ACHN (cell line): ENCODE measurements at regions not wholly inside any gene's neighbourhood (a gene's known extent, or its start where the extent isn't known, plus 50 kb on each side); places are given as distances from the start of the nearest gene placed in this dataset.

ENCODE experiments used
- DNase-seq: peaks from one replicate; pipeline ENCODE4 v3.0.0-alpha.2; 2015
- in situ Hi-C: cut with HindIII; loops from 2 replicates; pipeline ENCODE4 v1.10.0; 2017; ENCODE audit warnings: low sequenced_read_pairs, low pct_ligation_motif_present, low pct_unique_long_range_greater_than_20kb

DNA sequence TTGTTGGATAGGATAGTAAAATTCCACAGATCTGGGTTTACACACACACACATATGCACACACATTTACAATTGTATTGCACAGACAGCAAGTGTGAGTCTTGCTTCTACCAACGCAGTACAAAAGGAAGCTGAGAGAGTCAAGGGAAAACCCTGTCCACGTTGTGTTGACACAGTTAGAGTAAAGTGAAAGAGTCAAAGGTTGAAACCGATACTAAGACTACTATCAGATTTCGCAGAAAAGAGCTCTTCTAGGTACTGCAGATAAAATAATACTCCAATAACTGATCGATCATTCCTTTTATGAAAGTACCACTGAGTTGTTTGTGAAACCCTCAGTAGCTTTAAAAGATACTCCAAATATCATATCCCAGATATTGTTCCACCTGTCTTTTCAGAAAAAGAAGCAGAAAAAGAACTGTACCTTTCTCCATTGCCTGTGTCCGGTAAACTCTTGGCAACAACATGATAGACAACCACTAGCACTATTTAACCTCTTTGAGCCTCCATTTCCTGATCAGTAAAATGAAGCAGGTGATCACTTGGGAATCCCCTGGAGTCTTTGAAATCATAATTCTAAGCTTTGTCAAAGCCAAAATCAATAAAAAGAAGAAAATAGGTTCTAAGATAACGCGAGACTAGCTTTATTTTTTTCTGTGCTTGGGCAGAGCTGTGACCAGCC, 224.6 kb upstream of the FOXN3 start:
- no peak for DNase-seq
- in situ Hi-C loops, result no loop called here

GRCh38 chr14:89640141-89640540, 223.1 kb upstream of the FOXN3 start:
- in situ Hi-C loops, result no loop called here

GRCh38 chr14:89639687-89640086, 222.7 kb upstream of the FOXN3 start:
- in situ Hi-C loops, result no loop called here
- DNase-seq, result no peak

More at GRCh38 chr14:89640141-89640540, 223.1 kb upstream of the FOXN3 start:
- DNase-seq, result no peak

DNA sequence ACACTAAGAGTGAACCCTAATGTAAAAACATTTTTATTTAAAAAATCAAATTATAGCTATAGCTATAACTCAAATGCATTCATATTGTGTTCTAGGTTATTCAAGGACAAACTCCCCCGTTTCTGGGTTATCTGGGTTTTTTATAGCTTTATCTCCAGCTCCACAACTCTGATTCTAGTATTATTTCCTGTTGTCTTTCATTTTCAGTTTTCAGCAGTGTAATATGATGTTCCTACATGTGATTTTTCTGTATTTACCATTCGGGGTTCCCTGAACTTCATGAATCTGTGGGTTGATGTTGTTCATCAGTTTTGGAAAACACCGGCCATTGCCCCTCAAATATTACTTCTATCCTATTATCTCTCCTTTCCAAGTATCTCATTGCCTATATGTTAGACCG, 221.9 kb upstream of the FOXN3 start:
- in situ Hi-C loops, result no loop called here
- no peak for DNase-seq

GRCh38 chr14:89637581-89637980, 220.5 kb upstream of the FOXN3 start:
- no peak for DNase-seq
- in situ Hi-C loops, result no loop called here

DNA sequence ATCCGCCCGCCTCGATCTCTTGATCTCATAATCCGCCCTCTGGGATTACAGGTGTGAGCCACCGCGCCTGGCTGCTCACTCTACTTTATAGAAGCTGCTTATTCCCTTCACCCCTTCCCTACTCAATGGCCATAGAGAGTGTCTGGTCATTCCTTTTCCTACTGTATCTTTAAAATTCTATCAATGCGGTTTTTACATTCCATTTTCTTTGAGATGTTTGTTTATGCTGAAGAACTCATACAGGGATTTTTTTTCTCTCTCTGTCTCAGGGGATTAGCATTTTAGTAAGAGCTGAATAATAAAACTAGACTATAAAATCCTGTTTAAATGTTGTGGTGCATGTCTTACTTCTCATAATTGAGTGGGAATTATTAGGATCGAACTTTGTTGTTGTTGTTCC, 218.6 kb upstream of the FOXN3 start:
- in situ Hi-C loops, result no loop called here
- DNase-seq, result no peak

- DNase-seq, result no peak
- in situ Hi-C loops, result no loop called here
Measured at GRCh38 chr14:89634037-89634436, 217.0 kb upstream of the FOXN3 start.

- DNase-seq, result no peak
- in situ Hi-C loops, result no loop called here
Measured at GRCh38 chr14:89630101-89630829, 213.2 kb upstream of the FOXN3 start.

DNA sequence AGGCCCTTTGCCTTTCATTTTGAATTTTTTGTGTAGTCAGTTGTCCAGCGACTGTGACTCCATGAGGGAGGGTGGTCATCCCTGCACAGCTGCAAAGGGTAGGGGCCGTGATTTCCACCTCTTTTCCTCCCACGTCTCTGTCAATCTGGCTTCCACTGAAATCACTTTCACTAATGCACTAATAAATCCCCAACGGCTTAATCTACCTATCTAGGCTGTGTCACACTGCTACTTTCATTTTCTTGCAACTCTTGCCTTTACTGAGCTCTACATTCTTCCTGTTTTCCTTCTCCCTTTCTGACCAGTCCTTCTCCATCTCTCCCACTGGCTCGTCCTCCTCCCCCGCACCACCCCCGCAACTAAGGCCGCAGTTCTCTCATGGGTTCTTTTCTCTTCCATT, 212.3 kb upstream of the FOXN3 start:
- no peak for DNase-seq
- in situ Hi-C loops, result no loop called here

- in situ Hi-C loops, result no loop called here
- no peak for DNase-seq
Measured at GRCh38 chr14:89628521-89628920, 211.5 kb upstream of the FOXN3 start.

- DNase-seq, result no peak
Measured at GRCh38 chr14:89626233-89626806, 209.3 kb upstream of the FOXN3 start.

DNA sequence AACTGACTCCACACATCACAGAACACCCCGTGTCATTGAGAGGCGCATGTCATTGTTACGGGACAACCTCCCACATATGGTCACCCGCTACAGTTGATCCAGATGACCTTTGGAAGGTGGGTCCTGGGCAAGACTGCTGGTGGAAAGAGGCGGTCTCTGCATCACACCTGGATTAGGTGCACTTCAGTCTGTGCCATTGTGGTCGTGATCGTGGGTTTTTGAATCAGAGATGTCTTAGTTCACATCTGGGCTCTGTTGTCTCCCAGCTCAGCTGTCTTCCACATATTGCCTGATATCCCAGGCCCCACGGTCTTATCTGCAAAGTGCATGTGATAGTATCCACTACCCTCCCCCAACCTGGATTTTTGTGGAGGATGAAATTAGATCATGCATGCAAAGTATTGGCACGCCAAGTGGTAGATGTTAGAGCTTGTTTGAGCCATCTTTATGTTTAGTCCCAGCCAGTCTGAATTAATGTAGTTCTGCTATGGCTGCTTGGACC, 208.7 kb upstream of the FOXN3 start:
- DNase-seq, result no peak
- in situ Hi-C loops, result no loop called here

More at GRCh38 chr14:89626233-89626806, 209.3 kb upstream of the FOXN3 start:
- in situ Hi-C loops, result no loop called here

DNA sequence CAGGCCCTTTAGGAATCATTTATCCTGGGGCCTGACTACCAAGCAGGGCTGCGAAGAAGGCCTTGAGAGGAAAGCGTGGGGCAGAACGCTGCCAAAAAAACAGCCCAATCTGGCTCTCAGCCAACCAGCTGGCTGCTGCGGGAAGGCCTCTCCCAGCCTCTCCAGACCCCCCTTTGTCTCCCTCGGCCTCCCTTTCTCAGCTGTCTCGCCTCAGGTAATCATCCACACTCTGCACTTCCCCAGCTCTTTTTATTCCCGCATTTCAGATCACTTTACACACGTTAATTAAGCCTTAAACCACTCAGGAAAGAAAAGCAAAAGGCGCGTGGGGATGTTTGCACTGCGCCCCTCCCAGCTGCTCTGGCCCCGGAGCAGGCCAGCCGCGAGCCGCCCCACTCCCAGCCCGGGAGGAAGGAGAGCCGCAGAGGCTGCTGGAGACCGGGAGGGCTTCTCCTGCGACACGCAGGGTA, 208.2 kb upstream of the FOXN3 start:
- DNase-seq, result no peak
- in situ Hi-C loops, result no loop called here

DNA sequence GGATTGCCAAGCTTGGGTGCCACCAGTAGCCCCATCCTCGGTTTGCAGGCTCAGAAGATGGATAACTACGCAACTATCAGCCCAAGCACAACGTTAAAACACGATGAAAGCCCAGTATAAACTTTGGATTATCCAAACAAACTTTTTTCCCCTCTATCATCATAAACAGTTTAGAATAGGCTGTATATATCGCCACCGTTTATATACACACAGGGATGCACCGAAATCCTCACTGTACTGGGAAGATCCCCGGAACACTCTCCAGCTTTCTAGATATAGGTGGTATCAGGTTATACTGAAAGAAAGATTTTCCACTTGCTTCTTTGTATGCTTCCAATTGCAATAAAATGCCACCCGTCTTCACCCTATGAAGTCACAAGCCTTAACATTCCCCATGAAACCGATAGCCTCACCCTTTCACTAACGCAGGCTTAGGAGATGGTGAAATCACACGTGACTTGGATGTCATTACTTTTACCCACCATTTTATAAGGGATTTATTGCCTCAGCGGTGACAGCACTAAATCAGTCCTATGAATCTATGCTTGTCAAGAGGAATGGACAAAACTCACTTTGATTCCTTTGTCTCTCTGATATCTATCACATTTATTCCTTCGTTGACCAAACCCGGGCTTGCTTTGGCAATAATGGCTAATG, 207.6 kb upstream of the FOXN3 start:
- in situ Hi-C loops, result no loop called here
- no peak for DNase-seq

DNA sequence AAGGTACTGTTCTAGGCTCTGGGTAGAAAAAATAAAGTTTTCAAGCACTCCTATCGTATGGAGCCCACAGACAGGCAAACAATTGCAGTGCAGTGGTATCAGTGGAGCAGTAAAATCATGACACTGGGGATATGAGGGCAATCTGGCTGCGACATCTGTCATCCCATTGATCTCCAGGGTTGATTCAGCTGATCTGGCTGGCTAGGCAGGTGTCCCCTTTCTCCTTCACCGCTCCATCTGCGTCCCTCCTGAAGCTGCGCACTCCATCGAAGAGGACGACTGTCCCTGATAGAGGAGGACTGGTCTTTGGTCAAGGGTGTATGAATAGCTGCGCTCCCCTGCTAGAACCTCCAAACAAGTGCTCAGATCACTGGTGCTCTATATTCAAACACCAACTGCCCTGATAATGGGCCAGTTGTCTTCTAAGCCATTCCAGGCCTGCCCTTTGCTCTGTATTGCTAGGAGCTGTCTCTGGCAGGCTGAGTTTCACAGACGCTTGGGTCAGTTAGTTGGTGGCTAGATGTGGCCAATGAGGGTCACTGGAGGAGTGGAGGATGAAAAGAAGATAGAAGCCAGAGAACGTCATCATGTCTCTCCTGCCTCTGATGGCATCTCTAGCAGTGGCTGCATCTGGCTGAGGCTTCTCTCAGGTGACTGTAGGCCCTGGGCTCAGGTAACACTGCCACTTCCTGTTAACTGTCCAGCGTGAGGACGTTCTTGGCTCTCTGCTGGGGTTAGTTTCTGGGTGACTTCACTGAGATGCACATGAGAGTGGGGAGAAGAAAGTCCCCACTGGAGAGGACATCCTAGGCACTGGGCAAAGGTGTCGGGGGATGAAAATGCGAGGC, 205.0 kb upstream of the FOXN3 start:
- no peak for DNase-seq
- in situ Hi-C loops, result no loop called here

DNA sequence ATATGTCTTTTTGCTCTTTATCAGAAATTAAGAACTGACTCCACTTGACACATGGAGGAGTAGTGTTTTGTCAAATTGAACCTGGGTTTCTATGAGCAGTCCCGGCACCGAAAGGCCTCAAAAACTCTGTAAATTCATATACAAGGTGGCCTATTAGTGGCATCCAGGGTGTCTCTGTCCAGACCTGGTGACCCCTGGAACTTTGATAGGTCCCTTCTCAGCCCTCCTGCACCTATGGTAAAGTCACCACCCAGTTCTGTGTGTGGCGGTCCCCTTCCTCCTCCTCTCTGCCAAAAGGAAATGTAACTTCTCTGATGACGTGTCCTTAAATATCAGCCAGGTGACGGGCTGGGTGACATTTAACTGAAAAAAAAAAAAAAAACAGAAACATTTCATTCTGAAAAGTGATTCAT, 204.0 kb upstream of the FOXN3 start:
- in situ Hi-C loops, result no loop called here
- no peak for DNase-seq

GRCh38 chr14:89620436-89620835, 203.4 kb upstream of the FOXN3 start:
- in situ Hi-C loops, result no loop called here
- no peak for DNase-seq

GRCh38 chr14:89619596-89619995, 202.6 kb upstream of the FOXN3 start:
- in situ Hi-C loops, result no loop called here
- no peak for DNase-seq
